ENCODE measurements at regions not wholly inside any gene's neighbourhood (a gene's known extent, or its start where the extent isn't known, plus 50 kb on each side); places are given as distances from the start of the nearest gene placed in this dataset.
"Not testable (repeated sequence)": the region's sequence is repeated elsewhere in the genome, so short reads cannot be mapped to it uniquely, and the experiment has no call there.

GRCh38 chr3:104180906-104181305 lies 1185.8 kb upstream of the ALCAM start:
- DNase-seq: no peak
- Mint-ChIP-seq H3K36me3 (ENCODE audit: low read depth) (no peaks in the 10 kb centered on the region), H3K4me3 (no peak overlapping the region), H3K9me3 (no peaks in the 10 kb centered on the region), H3K27me3 (ENCODE audit: low read depth, poor library complexity) (peaks cover 4% of the 10 kb centered on the region), H3K4me1 (no peaks in the 10 kb centered on the region), H3K27ac (no peak overlapping the region)
- TF ChIP-seq CTCF (IDR thresholded peaks at IDR 0.05): no peak

GRCh38 chr3:104190681-104191080 lies 1176.0 kb upstream of the ALCAM start:
- H3K36me3 Mint-ChIP-seq (ENCODE audit: low read depth): no peaks in the 10 kb centered on the region
- no peaks in the 10 kb centered on the region for H3K27me3 Mint-ChIP-seq (ENCODE audit: low read depth, poor library complexity)
- DNase-seq: no peak

GRCh38 chr3:104198131-104198530 lies 1168.6 kb upstream of the ALCAM start:
- Mint-ChIP-seq H3K27ac (no peak overlapping the region), H3K27me3 (ENCODE audit: low read depth, poor library complexity) (no peaks in the 10 kb centered on the region), H3K4me1 (peaks cover 13% of the 10 kb centered on the region), H3K4me3 (no peak overlapping the region), H3K36me3 (ENCODE audit: low read depth) (no peaks in the 10 kb centered on the region), H3K9me3 (no peaks in the 10 kb centered on the region)
- TF ChIP-seq CTCF (IDR thresholded peaks at IDR 0.05): no peak
- DNase-seq: no peak

More at GRCh38 chr3:104190681-104191080, 1176.0 kb upstream of the ALCAM start:
- Mint-ChIP-seq H3K4me3 (no peak overlapping the region), H3K27ac (no peak overlapping the region), H3K9me3 (no peaks in the 10 kb centered on the region), H3K4me1 (peaks cover 3% of the 10 kb centered on the region)
- TF ChIP-seq CTCF (IDR thresholded peaks at IDR 0.05): no peak

GRCh38 chr3:104206925-104207324 lies 1159.8 kb upstream of the ALCAM start:
- Mint-ChIP-seq H3K27ac (no peak overlapping the region), H3K9me3 (no peaks in the 10 kb centered on the region), H3K4me3 (no peak overlapping the region), H3K4me1 (no peaks in the 10 kb centered on the region), H3K36me3 (ENCODE audit: low read depth) (no peaks in the 10 kb centered on the region), H3K27me3 (ENCODE audit: low read depth, poor library complexity) (no peaks in the 10 kb centered on the region)
- no peak for DNase-seq
- TF ChIP-seq CTCF (IDR thresholded peaks at IDR 0.05): no peak

- H3K27ac Mint-ChIP-seq: no peak overlapping the region
- no peaks in the 10 kb centered on the region for H3K36me3 Mint-ChIP-seq (ENCODE audit: low read depth)
- H3K4me1 Mint-ChIP-seq: peaks cover 17% of the 10 kb centered on the region
- TF ChIP-seq CTCF (IDR thresholded peaks at IDR 0.05): no peak
- no peaks in the 10 kb centered on the region for H3K27me3 Mint-ChIP-seq (ENCODE audit: low read depth, poor library complexity)
- no peak overlapping the region for H3K4me3 Mint-ChIP-seq
- no peaks in the 10 kb centered on the region for H3K9me3 Mint-ChIP-seq
- DNase-seq: no peak
Observed at GRCh38 chr3:104214277-104214676, 1152.4 kb upstream of the ALCAM start.

- peaks cover 17% of the 10 kb centered on the region for H3K4me1 Mint-ChIP-seq
- DNase-seq: no peak
- H3K4me3 Mint-ChIP-seq: no peak overlapping the region
- H3K27ac Mint-ChIP-seq: no peak overlapping the region
- no peaks in the 10 kb centered on the region for H3K36me3 Mint-ChIP-seq (ENCODE audit: low read depth)
- no peaks in the 10 kb centered on the region for H3K9me3 Mint-ChIP-seq
- no peaks in the 10 kb centered on the region for H3K27me3 Mint-ChIP-seq (ENCODE audit: low read depth, poor library complexity)
- TF ChIP-seq CTCF (IDR thresholded peaks at IDR 0.05): no peak
Observed at GRCh38 chr3:104214937-104215336, 1151.8 kb upstream of the ALCAM start.

- not testable (repeated sequence) for H3K4me3 Mint-ChIP-seq; DNase-seq; H3K27me3 Mint-ChIP-seq (ENCODE audit: low read depth, poor library complexity); H3K36me3 Mint-ChIP-seq (ENCODE audit: low read depth); H3K27ac Mint-ChIP-seq
- Mint-ChIP-seq H3K9me3 (peaks cover 15% of the 10 kb centered on the region), H3K4me1 (peaks cover 11% of the 10 kb centered on the region)
Observed at GRCh38 chr3:104219046-104219445, 1147.7 kb upstream of the ALCAM start.
